ENCODE measurements at regions not wholly inside any gene's neighbourhood (a gene's known extent, or its start where the extent isn't known, plus 50 kb on each side); places are given as distances from the start of the nearest gene placed in this dataset.

- TF ChIP-seq CTCF (IDR thresholded peaks at IDR 0.05; ENCODE audit: borderline replicate concordance) = no peak
- Histone ChIP-seq H3K4me3 (no peak overlapping the region), H3K27me3 (ENCODE audit: low read depth) (peaks cover 12% of the 10 kb centered on the region), H3K27ac (replicated peaks) (no peak overlapping the region), H3K9me3 (replicated peaks) (no peaks in the 10 kb centered on the region), H3K4me1 (no peaks in the 10 kb centered on the region), H3K36me3 (no peaks in the 10 kb centered on the region)
- no peak for DNase-seq
- intact Hi-C loops (cut with micrococcal nuclease) = no loop called here
These were observed 268.3 kb downstream of the FBXO15 start for GRCh38 chr18:73879328-73879727.

GRCh38 chr18:73869182-73869581 lies 278.5 kb downstream of the FBXO15 start:
- intact Hi-C loops (cut with micrococcal nuclease) = no loop called here
- H3K4me3 ChIP-seq = no peak overlapping the region
- H3K9me3 ChIP-seq (replicated peaks) = no peaks in the 10 kb centered on the region
- H3K36me3 ChIP-seq = no peaks in the 10 kb centered on the region
- no peaks in the 10 kb centered on the region for H3K4me1 ChIP-seq
- H3K27me3 ChIP-seq (ENCODE audit: low read depth) = peaks cover 49% of the 10 kb centered on the region
- no peak for DNase-seq
- H3K27ac ChIP-seq (replicated peaks) = no peak overlapping the region
- TF ChIP-seq CTCF (IDR thresholded peaks at IDR 0.05; ENCODE audit: borderline replicate concordance) = no peak

GRCh38 chr18:73861771-73862170 lies 285.9 kb downstream of the FBXO15 start:
- no peak for DNase-seq
- H3K4me3 ChIP-seq = no peak overlapping the region
- no peaks in the 10 kb centered on the region for H3K36me3 ChIP-seq
- TF ChIP-seq CTCF (IDR thresholded peaks at IDR 0.05; ENCODE audit: borderline replicate concordance) = no peak
- H3K4me1 ChIP-seq = no peaks in the 10 kb centered on the region
- intact Hi-C loops (cut with micrococcal nuclease) = no loop called here
- peaks cover 8% of the 10 kb centered on the region for H3K27me3 ChIP-seq (ENCODE audit: low read depth)
- H3K27ac ChIP-seq (replicated peaks) = no peak overlapping the region
- no peaks in the 10 kb centered on the region for H3K9me3 ChIP-seq (replicated peaks)

GRCh38 chr18:73859837-73860397 lies 287.7 kb downstream of the FBXO15 start:
- TF ChIP-seq CTCF (IDR thresholded peaks at IDR 0.05; ENCODE audit: borderline replicate concordance) = no peak
- H3K4me3 ChIP-seq = no peak overlapping the region
- H3K9me3 ChIP-seq (replicated peaks) = no peaks in the 10 kb centered on the region
- H3K27ac ChIP-seq (replicated peaks) = no peak overlapping the region
- intact Hi-C loops (cut with micrococcal nuclease) = no loop called here
- DNase-seq = no peak
- no peaks in the 10 kb centered on the region for H3K4me1 ChIP-seq
- no peaks in the 10 kb centered on the region for H3K36me3 ChIP-seq
- no peaks in the 10 kb centered on the region for H3K27me3 ChIP-seq (ENCODE audit: low read depth)

GRCh38 chr18:73852789-73853549 lies 294.7 kb downstream of the FBXO15 start:
- Histone ChIP-seq H3K27me3 (ENCODE audit: low read depth) (no peaks in the 10 kb centered on the region), H3K27ac (replicated peaks) (no peak overlapping the region), H3K36me3 (no peaks in the 10 kb centered on the region), H3K4me1 (peaks cover 3% of the 10 kb centered on the region), H3K4me3 (no peak overlapping the region), H3K9me3 (replicated peaks) (no peaks in the 10 kb centered on the region)
- DNase-seq = no peak
- intact Hi-C loops (cut with micrococcal nuclease) = no loop called here
- TF ChIP-seq CTCF (IDR thresholded peaks at IDR 0.05; ENCODE audit: borderline replicate concordance) = no peak

Measured in left ventricle myocardium inferior (tissue), 1 donor.